Frontal cortex (tissue), 3 donors: ENCODE measurements at regions not wholly inside any gene's neighbourhood (a gene's known extent, or its start where the extent isn't known, plus 50 kb on each side); places are given as distances from the start of the nearest gene placed in this dataset.

Experiments used
- DNase-seq, 2 donors: peaks; one replicate each; pipeline ENCODE4 v3.0.0; 2012; ENCODE audit warnings: low spot score in 2 of 2
- FAIRE-seq: peaks from 2 replicates; lab custom pipeline; 2012; peaks lifted over from hg19 to GRCh38; lab: Jason Lieb, UNC
- donor health status: control.
- donor health status: control.
- donor health status: control.

GRCh38 chr5:67381236-67381880 lies 184.8 kb upstream of the CD180 start:
- no peak for DNase-seq

GRCh38 chr5:67380431-67380830 lies 183.8 kb upstream of the CD180 start:
- DNase-seq (no peak), FAIRE-seq (no peak)

More at GRCh38 chr5:67381236-67381880, 184.8 kb upstream of the CD180 start:
- FAIRE-seq: no peak

DNA sequence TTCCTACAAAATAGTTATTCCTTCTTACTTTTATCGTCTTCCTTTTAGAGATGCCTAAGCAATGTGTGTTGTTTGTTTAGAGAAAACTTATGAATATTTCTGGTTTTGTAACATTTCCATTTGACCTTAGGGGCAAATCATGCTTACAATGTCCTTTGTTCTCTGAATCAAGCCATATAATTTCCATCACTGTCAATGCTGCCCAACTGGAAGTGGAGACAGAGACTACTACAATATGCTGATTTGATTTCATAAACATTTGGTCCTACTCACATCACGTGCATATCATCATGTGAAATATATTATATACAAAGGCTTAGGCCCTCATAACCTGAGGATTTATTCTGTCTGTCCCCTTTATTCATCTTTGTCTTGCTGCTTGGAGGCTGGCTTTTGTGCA lies 183.2 kb upstream of the CD180 start:
- no peak for DNase-seq
- no peak for FAIRE-seq

DNA sequence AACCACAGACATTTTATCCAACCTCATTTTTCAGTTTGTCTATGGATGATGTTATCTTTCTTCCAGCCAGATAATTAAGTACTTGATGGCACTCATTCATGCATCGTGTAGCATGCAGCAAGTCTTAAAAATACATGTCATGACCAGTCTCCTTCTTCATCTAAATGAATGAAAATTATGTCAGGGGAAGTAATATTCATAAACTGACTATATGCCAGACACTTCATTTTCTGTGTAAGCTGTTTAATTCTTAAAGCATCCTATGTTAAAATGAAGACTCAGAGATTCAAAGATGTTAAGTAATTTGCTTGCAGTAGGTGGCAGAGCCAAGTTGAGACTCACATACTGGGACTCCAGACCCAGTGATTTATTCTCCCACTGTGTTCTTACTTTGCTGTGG lies 181.7 kb upstream of the CD180 start:
- no peak for DNase-seq

GRCh38 chr5:67377631-67378030 lies 181.0 kb upstream of the CD180 start:
- no peak for FAIRE-seq

More for the DNA sequence above, 181.7 kb upstream of the CD180 start:
- no peak for FAIRE-seq

DNA sequence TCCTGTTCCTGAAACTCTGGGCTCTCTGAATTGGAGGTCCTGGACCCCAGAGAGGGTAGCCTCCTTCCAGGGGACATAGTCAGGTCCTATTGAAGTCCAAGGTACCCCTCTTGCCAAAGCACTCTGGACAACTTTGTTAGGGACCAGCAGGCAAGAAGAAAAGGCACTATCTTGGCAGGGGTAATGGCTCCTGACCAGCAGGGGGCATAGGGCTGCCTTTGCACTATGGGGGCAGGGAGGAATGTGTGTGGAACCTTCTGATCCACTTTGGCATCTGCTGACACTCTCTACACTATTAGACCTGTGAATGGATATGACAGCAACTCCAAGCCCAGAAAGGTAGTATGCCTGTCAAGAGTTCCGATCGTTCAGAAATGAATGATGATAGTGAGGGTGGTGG lies 179.0 kb upstream of the CD180 start:
- no peak for FAIRE-seq
- no peak for DNase-seq

More at GRCh38 chr5:67377631-67378030, 181.0 kb upstream of the CD180 start:
- no peak for DNase-seq

- DNase-seq (no peak), FAIRE-seq (no peak)
Measured at GRCh38 chr5:67374378-67374777, 177.8 kb upstream of the CD180 start.

GRCh38 chr5:67373518-67373917 lies 176.9 kb upstream of the CD180 start:
- DNase-seq (no peak), FAIRE-seq (no peak)

GRCh38 chr5:67372887-67373286 lies 176.3 kb upstream of the CD180 start:
- no peak for FAIRE-seq
- DNase-seq: no peak

GRCh38 chr5:67371924-67372323 lies 175.3 kb upstream of the CD180 start:
- DNase-seq: no peak
- no peak for FAIRE-seq

DNA sequence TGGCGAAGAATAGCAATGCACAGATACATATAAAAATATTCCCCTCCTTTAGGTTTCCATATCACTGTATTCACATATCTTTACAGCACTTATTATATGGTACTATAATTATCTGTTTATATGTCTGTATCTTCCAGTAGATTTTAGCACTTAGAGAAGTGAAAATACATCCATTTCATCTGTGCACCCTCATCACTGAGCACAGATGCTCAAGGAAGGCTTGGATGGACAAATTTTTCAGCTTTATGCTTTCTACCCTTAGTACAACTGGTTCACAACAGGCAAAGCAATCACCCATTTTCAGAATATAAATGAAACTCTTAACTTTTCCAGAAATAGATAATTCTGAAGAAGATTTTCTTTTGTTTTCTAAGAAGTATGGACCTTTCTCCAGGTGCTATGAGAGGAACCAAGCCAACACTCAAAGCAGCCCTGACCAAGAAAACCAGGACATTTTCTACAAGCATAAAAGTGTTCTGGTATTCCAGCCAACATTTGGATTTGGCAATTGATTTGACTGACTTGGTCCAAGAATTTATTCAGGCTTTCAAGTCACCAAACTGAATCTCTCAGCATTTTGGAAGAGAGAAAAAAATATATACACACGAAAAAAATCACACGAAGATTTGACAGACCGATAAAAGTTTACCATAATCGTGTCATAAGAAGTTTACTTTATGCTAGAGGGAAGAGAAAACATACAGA lies 170.2 kb upstream of the CD180 start:
- FAIRE-seq: no peak

DNA sequence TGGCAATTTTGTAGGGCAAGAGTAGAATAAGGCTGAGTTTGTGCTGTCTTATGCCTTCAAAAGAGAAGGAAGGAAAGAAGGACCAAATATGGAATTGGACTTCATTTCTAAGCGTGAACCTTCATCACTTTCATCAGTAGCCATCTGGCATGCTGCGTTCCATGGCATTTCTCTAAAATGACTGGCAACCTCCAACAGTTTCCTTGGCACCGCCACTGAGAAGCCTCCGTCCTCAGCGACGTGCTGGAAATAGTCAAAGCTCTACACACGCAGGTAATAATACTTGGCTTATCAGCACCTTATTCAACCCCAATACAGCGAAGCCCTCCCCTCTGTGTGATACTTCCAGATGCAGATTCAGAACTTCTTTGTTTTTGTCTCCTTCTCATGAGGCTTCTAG lies 169.7 kb upstream of the CD180 start:
- DNase-seq (no peak), FAIRE-seq (no peak)

More for the DNA sequence above, 170.2 kb upstream of the CD180 start:
- no peak for DNase-seq

- no peak for DNase-seq
- no peak for FAIRE-seq
Measured at GRCh38 chr5:67364381-67364970, 167.9 kb upstream of the CD180 start.

DNA sequence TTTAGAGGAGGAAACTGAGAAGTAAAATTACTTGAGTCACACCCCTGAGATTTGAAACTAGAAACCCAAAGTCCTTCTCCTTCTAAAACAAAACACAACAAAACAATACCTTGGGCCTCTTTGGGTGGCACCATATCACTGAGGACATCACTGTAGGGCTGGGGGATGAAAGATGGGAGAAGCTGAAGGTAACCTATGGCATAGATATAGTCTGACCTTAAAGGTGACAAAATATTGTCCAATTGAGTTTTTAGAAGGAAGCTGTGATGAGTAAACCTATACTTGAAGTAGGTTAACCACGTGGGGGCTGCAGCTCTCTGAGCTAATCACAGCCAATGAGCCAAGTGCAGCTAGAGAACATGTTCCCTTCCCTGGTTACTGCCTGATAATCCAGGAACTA lies 167.4 kb upstream of the CD180 start:
- DNase-seq: no peak
- no peak for FAIRE-seq

- DNase-seq: no peak
- FAIRE-seq: no peak
Measured at GRCh38 chr5:67363180-67363709, 166.6 kb upstream of the CD180 start.

- no peak for FAIRE-seq
- no peak for DNase-seq
Measured at GRCh38 chr5:67361932-67362729, 165.5 kb upstream of the CD180 start.

DNA sequence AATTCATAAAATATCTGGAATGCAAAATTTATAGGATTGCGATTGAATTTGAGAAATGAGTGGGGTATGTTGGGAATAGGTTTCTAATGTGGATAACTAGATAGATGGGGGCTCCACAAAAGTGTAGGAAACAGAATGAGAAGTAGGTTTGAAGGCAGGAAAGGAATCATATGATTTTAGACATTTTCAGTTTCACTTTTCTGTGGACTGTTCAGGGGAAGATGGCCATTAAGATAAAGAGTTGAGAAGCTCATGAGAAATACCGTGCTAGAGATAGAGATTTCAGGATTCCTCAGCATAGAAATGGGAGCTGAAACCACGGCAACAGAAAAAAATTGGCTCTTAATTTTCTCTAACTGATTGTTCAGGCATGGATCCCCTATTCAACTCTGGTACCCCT lies 163.4 kb upstream of the CD180 start:
- no peak for FAIRE-seq
- DNase-seq: no peak

GRCh38 chr5:67358186-67358585 lies 161.6 kb upstream of the CD180 start:
- DNase-seq (no peak), FAIRE-seq (no peak)

GRCh38 chr5:67355120-67355713 lies 158.6 kb upstream of the CD180 start:
- FAIRE-seq: no peak
- no peak for DNase-seq
